Activated gamma-delta T cell treated with anti-CD3 and anti-CD28 coated beads, Interleukin-2, amount 50 U/mL, for 16 hours (primary cell): ENCODE measurements at regions not wholly inside any gene's neighbourhood (a gene's known extent, or its start where the extent isn't known, plus 50 kb on each side); places are given as distances from the start of the nearest gene placed in this dataset.

Experiments
- DNase-seq: peaks from one replicate; pipeline ENCODE4 v3.0.0-alpha.2; 2020; ENCODE audit warnings: low read depth

DNA sequence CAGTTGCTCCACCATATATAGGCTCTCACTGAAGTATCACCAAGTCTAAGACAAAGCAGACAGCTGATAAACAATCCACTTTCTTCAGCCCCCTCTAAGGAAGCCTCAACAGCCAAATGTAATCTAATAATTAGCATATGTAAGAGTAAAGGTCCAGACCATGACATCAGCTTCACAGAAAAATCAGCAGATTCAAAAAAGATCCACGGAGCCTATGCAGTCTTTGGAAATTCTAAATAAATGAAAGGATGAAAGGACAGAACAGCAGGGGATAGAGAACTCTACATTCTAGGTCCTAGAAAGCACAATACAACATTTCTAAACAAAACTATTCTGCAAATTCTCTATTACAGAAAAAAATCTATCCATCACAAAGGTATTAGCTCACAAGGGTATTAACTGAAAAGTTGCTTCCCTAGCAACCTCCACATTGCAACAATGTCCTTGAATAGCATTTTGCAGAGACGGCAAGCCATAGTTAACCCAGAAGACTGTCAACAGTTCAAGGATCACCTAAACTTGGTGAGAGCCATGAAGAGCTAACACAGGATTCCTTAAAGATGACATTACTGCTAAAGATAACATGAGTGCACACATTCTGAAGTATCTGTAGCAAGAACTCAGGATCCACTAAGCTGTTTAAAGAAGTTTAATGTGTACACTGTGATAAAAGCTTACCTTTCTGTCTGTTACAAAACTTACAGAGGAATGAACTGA is 74.3 kb downstream of the SIPA1L2 start:
- no peak for DNase-seq

DNA sequence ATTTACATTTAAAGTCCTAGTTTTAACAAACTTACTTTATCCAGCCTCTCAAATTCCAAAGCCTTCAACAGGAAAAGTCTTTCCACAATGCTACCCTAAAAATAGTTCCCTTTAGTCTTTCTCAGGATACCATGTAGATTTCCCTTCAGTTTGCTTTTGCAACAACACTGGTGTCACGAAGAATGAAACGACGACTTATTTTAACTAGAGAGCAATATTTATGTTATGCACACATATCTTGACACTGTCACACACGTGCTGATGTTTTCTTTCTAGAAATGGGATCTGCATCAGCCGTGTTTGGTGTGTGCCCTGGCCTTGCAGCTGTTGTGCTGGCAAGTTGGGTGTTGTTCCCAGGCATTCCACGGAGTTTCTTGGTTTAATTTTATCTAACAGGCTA is 75.5 kb downstream of the SIPA1L2 start:
- DNase-seq = no peak

DNA sequence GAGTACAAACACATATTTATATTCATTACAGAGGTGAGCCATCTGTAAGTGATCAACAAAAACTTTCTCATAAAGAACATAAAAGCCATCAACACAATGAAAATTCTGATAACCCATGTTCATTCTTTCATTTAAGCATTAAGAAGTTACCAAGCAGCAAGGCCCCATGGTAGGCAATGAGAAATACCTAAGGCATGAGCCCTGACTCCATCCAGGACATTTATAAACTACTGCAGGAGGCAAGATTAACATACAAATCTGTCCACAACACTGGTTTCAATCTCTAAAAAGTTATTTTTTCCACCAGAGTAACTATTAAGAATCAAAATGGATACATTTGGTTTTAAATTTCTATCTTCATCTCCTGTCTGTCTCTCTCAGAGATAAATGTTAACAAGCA is 76.1 kb downstream of the SIPA1L2 start:
- DNase-seq = no peak

DNA sequence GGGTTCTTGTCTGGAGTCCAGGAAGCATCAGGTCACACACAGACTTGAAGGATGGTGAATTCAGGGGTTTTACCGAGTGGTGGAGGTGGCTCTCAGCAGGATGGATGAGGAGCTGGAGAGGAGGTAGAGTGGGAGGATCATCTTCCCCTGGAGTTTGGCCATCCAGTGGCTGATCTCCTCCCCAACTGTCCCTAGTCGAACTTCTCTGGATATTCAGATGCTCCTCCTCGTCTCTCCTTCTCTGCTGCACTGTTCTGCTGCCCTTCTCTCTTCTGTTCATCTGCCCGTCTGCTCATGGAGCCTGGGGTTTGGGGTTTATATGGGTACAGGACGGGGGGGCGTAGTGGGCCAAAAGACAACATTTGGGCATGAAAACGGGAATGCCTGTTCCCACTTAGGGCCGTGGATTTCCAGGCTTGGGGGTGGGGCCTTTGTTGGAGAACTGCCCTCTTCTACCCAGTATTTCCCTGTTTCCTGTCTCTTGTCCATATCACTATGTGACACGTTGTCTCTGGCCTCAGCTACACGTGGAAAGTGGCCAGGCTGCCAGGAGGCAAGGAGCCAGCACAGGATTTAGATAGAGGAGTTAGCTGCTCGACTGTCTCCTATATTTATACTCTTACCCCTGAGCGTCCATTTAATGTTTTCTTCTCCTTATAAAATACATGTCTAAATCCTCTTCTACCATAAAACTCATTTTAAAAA is 76.7 kb downstream of the SIPA1L2 start:
- no peak for DNase-seq

DNA sequence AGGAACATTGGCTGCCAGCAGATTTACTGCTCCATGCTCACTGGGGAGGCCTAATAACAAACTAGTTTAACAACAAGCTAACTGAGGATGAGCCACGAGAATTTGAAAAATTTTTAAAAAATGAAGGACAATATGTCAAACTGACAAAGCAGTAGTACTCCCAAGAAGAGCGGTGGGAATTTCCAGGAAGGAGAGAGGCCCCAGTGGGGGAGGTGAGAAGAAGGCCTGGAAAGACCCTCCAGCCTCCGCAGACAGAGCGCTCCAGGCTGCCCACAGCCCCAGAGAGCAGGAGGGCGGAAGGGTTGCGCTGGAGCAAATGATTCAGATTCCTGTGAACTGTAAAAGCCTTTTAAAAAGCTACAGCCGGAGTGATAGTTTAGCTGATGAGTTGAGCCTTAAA is 78.5 kb downstream of the SIPA1L2 start:
- DNase-seq = no peak

DNA sequence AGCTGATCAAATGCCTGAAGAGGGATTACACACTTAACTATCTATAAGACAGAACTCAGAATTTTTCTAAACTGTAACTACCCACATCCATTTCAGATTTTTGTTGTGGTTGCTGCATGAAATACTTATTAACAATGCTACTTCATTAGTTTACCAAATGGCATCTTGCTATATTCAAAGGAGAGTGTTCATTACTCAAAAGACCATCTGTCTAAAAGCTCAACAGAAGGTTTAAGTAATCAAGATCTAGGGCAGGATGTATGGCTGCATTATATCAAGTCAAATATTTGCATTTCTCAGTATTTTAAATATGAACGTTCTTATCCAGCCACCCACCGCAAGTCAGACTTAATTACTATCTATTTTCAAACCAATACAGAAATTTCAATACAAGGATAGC is 79.9 kb downstream of the SIPA1L2 start:
- no peak for DNase-seq

DNA sequence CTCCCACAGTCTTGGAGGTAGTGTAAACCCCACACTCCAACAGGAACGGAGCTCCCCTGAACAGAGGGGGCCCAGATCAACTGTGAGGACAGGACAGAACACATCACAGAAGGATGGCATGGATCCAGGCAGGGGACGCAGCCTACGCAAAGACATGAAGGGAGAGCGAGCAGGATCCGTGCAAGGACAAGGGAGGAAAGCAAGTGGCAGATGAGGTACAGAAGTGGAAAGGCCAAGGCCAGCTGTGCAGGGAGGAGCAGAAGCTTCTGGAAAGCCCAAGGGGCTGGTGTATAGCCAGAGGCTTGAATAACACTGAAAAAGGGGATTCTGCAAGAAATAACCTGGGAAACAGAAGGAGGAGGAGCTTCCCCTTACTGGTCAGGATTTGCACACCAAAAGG is 81.2 kb downstream of the SIPA1L2 start:
- DNase-seq = no peak

DNA sequence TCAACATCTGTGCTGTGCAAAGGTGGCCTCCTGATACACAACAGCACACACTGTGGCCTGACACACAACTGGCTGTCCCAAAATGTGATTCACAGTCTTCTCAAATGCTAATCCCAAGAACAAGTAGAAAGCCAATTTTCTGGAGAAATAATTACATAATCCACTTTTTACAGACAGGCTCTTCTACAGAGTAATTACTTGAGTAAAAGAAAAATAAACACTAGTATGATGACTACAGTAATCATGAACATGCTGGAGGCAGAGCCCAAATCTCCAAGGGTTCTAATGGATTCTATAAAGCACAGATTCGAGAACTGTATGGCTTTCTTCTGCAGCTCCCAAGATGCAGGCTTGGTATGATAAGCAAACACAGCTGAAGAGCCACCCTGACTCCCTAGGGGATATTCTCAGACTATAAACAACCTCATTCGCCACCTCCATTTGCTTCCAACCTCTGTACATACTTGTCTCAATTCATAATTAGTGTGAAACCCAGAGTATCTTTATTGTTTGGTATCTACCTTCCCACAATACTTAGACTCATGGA is 81.9 kb downstream of the SIPA1L2 start:
- DNase-seq = no peak

DNA sequence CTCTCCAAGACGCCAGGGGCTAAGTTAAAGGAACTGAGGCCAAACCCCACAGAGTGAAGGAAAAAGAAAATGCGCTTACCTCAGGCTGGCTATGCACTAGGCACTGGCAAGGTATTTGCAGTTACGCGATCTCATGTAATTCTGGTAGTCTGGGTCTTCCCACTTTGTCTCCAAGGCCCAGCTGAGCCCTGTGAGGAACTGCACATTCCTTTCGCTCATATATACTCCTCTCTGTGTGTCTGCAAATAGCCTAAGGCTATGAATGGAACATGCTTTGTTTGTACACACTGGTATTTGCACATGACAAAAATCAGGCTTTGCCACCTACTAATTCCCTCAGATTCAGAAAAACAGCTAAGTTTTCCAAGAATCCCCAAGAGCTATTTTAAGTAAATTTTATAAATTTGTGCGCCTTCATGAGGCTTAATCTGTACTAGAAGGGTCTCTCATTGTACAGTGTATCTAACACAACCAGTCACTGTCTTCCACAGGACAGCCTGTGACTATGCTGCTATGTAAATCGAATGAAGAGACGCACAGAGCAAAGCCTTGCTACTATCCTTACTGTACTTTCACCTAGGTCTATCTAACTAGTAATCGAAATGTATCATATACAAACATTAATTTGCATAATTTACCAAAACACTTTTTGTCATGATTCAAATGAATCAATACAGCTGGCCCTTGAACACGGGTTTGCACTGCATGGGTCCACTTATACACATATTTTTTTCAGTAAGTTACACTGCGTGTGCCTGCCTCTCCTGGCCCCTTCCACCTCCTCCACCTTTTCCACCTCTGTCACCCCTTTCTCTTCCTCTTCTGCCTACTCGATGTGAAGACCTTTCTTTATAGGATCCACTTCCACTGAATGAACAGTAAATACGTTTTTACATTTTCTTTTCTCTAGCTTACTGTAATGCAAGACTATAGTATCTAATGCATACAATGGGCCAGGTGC is 87.0 kb downstream of the SIPA1L2 start:
- no peak for DNase-seq

DNA sequence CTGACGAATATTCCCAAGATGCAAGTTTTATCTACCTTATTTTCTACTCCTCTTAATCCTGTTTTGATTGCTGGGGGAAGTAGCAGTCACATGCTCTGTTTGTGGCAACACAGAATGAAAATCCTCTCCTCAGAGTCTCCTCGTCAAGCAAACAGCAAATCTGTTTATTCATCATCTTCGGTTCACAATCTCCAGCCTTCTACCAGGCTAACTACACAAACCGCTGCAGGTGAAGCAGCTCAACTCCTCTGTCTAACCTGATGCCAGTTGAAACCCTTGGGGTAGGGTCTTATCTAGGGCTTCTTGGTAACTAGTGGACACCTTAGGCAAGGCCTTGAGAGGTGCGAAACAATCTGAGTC is 91.0 kb downstream of the SIPA1L2 start:
- no peak for DNase-seq

DNA sequence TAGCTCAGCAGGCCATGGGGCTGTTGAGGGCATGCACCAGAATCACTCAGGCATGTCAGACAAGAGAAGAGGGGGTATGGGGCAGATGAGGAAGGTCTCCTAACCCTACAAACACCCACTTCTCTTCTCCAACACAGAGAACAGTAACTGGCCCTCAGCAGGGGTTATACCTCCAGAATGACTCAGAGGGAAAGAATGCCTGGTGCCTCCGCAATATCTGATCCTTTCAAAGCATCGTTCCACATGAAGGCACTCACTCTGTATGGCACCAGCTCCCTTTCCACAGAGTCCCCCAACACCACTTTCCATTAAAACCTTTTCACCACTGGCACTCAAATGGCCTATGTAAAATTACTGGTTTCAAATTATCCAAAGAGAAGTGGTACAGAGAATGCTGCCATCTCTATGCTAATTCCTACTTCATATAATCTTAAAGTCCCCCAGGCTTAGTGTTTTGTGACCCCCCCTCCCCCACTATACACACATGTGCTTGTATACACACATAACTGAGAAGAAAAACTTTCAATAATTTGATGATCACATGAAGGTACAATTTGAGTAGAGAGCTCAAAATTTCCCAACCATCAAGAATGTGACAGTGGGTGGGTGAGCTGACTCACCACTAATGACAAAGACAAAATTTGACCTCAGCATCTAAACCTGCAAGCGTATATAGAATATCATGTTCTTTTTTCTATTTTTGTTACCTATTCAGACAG is 91.5 kb downstream of the SIPA1L2 start:
- no peak for DNase-seq

DNA sequence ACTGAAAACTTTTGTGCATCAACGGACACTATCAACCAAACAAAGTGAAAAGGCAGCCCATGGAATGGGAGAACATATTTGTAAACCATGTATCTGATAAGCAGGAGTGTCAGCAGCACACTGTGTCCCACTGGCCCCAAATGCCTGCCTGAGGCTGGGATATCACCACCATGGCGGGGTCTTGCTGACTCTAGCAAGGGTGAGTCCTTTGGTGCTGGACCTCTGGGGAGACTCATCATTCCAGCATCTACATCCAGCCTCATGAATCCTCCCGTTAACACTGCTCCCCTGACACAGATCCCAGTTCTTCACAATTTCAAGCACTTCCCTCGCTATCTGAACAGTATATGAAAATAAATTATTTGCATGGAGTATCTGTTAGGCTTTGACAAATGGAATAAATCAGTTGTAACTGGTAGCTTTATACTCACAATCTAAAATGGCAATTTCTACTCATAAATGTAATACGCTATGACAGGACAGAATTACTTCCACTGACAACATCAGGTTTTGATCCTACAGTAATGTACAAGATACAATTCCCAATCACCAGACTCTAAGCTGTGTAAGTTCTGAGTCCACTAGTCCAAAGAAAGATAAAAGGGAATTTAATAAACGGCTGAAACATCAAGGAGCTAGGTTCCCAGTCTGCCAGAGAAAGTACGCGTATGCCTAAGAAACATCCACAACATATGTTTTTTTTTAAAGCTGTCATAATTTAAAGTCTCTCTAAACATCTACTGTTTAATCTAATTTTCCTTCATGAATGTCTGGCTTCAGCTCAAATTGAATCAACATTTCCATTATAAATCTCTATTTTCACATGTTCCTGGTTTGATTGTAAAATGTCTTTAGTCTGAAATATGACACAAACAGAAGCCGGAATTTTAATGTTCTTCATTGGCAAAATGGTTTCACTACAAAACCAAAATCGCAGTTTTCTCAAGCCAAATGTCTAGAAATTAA is 95.1 kb downstream of the SIPA1L2 start:
- DNase-seq = no peak

DNA sequence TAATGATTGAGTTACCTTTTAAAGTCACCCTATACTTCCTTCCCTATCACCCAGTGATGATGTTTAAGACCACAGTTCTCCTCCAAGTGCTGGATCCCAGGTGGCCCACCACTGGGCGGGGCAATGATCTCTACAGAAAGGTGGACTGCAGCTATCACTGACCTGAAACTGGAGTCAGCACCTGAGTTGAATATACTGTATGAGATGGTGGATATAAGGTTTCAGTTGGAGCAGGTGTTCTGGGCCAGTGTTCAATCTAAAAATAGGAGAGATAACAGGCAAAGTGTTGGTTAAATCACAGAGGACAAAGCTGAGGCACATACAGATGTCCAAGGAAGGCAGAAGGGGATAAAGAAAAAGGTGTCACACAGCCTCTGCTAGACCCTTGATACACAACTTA is 96.6 kb downstream of the SIPA1L2 start:
- DNase-seq = no peak

DNA sequence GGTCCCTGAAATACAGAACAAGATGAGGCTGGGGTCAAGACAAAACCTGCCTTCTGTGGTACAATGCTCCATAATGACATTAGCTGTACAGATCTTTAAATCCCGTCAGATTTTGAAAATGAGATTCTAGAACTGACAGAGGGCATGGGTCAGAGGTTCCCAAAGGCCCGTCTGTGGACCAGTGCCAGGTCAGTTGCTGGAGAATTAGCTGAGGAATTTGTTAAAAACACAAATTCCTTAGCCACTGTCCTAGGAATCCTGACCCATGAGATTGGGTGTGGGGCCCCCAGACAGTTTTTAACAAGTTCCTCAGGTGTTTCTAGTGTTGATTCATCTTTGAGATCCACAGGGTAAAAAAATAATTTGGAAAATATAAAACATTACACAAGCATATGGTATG is 97.0 kb downstream of the SIPA1L2 start:
- DNase-seq = no peak

DNA sequence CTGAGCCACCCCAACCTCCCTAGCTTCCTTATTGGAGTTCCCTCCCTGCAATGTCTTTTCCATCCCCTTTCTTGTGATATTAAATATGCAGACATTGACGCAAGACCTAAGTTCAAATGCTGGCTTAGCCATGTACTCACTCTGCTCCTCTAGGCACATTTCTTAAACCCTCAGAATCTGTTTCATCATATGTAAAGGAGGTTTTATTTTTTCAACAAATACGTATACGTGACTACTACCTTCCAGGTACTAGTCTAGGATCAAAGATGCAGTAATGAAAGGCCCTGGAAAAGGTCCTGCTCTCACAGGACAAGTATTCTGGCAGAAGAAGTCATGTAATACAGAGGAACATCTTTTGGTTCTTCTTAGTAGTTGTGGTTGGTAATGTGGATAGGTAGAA is 98.6 kb downstream of the SIPA1L2 start:
- DNase-seq = no peak

DNA sequence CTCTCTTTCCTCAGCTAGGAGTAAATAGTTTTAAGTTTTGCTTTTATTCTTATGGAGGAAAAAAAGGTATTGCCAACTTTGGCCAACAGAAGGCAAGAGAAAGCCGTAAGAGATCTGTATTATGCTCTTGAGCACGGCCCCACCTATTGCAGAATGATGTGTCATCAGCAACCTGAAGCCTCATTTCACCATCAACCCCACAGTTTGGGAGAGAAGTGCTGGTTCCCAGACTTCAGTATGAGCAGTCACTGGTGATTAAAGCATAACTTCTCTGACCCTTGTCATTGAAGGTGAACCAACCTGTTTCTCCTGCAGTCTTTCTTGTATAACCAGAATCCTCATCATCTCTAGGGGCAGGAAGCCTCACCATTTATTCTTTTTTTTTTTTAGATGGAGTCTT is 100.2 kb downstream of the SIPA1L2 start:
- no peak for DNase-seq

DNA sequence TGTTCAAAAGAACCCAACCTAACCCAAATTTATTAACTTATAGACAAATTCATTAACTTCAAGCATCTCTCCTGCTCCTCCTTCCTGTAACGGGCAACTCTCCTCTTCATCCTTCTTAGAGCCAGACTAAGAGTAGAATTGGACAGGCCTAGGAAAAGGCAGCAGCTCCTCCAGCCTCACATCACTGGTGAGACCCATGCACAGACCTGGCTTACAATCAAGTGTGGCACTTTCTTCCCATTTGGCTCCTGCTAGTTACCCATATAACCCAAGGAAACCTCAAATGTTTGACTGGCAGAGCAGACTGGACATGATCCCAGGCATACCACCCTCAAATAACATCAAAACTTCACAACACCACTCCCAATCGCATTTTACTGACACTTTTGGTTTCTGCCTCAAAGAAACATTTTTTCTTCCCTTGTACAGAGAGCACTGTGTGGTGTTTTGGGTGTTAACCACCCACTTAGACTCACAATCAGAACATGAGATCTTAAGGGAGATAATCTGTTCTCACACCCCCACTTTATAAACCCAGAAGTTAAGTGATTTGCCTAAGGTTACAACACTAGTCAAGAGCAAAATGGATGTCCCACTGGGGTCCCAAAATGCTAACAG is 101.4 kb downstream of the SIPA1L2 start:
- DNase-seq = no peak

DNA sequence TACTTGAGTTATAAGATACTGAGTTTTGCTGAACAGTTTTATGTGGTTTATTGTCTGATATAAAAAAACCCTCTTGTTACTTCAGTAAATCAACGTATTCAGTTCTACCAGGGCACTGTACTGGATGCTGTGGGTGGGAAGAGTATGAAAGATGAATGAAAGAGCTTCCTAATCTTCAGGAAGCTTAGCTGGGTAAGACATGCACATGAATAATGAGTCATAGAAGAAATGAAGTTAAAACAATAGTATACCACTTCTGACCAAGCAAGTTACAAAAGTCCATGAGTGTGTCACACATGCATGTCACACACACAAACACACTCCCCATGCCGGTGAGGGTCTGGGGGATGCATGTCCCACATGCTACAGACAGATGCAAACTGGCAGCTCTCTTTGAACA is 105.9 kb downstream of the SIPA1L2 start:
- DNase-seq = no peak

DNA sequence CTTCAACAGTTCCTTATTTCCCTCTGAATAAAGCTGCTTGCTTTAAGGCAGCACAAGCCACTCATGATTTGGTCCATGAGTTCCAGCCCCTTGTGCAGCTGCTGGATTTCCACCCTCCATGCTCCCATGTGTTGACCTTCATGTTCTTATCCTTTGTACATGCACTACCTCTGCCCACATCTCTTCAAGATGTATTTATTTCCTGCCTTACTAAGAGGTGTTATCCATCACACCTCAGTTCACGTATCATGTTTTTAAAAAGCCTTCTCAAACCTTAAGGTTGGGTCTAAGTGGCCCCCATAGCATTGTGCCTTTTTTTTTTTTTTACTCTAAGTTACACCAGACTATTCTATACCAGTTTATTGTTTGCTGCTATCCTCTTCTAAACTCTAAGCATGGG is 107.7 kb downstream of the SIPA1L2 start:
- DNase-seq = no peak

DNA sequence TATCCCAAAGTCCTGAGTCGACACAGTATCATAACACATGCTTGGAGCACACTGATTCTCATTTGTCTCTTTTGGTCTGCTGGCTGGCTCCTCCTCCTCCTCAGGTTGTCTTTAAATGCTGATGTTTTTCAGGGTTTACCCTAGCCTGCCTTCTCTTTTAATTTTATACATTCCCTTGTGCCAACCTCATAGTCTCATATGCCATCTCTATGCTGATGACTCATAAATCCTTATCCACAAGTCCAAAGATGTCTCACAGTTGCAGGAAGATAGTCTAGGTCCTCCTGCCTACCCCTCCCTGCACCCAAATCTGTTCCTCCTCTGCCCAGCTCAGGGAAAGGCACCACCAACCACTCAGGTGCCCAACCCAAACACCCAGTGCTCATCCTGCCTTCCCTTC is 108.3 kb downstream of the SIPA1L2 start:
- DNase-seq = no peak
